Stimulated activated CD4-positive, alpha-beta T cell treated with anti-CD3 and anti-CD28 coated beads, Interleukin-4, amount 100 ng/mL, for 1 hour (primary cell): ENCODE measurements at regions not wholly inside any gene's neighbourhood (a gene's known extent, or its start where the extent isn't known, plus 50 kb on each side); places are given as distances from the start of the nearest gene placed in this dataset.

Experiments used
- DNase-seq: peaks from one replicate; pipeline ENCODE4 v3.0.0-alpha.2; 2020

DNA sequence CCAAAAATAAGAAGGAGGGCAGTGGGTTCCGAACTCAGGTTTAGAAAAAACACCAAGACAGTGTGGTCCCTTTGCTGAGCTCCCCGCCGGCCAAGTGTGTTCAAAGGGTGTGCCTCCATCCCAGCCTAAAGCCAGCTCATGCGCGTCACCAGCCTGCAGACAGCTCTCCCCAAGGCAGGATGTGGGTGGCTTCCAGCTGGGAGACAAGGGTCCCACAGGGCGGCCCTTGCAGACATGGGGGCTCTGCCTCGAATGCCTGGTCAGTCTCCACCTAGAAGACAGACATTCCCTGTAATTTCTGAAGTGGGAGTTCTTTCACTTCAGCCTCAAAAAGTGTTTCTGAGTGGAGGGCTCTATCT lies 135.8 kb upstream of the GPC1 start:
- no peak for DNase-seq

DNA sequence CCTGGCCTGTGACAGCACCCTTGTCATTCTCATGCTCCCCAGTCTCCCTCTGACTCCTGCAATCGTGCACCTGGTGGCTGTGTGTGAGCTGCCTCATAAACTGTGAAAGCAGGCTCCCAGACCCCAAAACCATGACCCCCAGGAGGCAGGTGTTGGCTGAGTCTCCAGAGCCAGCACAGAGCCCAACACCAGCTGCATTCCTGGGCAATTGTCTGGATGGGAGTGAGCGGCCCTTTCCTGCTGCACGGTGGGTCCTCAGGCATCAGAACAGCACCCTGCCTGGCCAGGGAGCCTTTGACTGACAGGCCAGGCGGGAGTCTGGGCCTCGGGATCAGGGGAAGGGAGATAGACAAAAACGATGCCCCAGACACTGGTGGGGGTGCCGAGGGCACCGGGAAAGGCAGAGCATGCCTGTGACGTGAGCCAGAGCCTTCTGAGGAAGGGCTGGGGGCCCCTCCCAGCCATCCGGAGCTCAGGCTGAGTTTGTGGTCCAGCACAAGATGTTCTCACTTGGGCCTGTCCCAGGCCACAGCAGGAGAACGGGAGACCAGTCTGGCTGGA lies 135.1 kb upstream of the GPC1 start:
- DNase-seq, result no peak

DNA sequence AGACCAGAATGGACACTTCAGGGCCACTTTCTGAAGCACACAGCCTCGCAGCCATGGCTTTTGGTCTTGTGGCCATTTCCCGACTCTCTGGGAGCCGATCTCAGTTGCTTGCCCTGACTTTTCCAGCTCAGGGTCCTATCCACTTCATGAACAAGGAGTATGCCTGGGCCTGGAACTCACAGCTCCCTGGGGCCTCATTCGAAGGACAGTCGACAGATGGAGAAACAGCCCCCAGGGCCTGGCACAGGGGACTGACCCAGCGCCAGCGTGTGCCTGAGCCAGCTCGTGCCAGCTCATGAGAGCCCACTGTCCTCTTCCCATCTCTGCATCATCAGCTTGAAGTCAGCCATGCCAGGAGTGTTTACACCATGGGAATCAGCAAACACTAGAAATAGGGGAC lies 134.6 kb upstream of the GPC1 start:
- no peak for DNase-seq

DNA sequence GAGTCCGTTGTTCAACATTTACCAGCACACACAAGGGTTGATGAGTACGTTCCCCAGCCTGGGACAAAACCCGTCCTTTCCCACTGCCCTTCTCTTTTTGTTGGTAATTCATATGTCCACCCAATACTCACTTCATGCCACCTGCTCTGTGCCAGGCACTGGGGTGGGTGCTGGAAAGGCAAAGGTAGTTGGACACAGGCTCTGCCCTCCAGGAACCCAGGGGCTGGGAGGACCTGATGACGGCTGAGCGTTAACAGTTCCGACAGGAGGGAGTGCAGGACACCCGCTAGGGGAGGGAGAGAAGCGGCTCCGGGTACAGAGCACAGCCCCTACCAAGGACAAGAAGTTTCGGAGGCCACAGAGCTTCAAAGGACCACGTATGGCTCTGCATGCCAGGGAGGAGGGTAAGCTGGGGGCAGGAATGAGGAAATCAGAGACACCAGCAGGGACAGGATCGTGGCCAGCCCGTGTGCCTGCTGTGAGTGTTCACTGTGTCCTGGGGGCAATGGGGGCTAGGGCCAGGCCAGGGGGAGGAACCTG lies 134.1 kb upstream of the GPC1 start:
- DNase-seq, result no peak

DNA sequence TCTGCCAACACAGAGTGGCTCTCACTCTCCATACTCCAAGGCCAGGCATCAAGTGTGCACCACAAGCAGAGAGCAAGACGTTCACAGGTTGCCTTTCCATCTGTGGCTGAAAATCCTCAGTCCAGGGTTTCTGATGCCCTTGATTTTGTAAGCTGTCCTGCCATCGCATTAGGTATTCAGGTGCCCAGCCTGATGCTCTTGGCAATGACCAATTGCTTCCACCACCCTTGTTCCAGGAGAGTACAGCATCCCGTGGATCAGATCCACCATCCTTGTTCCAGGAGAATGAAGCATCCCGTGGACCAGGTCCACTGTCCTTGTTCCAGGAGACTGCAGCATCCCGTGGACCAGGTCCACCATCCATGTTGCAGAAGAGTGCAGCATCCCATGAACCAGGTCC lies 133.4 kb upstream of the GPC1 start:
- DNase-seq, result no peak

DNA sequence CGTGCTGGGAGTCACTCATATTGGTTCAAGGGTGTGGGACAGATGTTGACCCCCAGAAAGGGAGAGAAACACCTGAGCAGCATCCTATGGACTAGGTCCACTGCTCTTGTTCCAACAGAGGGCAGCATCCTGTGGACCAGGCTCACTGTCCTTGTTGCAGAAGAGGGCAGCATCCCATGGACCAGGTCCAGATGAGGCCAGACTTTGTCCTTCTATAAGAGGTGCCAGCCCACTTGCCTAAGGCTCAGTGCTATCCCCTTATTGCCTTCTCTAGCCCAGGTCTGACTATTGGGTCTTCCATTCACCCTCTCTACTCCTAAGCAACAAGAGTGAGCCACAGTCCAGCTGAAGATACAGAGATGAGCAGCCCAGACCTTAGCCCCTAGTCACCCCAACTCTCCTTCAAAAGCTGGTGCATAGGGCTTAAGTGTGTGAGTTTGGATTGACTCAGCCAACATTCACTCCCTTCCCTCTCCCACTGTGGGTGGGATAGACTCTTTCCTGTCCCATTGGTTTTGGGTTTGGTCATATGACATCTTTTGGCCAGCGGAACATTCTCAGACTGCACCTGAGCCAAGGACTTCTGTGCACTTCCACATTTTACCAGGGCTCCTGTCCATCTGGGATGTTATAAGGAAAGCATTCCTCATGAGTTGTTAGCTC lies 132.4 kb upstream of the GPC1 start:
- DNase-seq, result no peak

DNA sequence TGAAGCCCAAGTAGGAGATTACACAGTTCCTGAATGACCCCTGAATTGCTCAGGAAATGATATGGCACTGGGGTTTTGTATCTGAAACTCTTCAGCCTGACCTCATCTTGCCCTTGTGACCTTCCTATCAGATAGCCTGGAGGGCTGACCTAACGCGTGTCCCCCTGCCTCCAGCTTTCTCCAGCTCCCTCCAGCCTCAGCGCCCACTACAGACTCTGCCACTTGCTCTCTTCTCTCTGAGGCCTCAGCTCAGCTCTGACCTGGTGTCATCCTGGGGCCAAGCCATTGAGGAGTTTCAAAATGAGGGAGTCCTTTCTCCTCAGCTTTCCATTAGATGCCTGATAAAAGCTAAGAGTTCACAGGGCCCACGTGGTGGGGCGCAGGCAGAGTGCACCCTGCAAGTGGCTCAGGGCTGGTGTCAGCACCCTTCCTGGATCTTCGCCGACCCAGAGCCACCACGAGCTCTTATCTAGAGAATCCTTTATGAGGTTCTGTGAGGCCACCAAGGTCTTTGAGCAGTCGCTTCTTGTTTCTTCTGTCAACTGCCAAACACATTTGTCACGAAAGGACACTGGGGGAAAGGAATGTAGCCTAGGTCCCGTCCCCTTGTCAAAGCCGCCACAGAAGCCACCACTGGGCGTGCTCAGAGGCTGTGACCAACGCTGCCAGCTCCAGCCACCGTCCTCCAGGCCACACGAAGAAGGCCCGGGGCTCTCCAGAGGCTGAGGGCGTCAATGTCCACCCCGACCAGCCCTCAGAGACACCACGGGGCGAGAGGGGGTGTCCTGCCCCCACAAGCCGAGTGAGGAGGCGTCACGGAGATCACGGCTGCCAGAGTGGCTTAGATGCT lies 131.3 kb upstream of the GPC1 start:
- DNase-seq, result no peak

DNA sequence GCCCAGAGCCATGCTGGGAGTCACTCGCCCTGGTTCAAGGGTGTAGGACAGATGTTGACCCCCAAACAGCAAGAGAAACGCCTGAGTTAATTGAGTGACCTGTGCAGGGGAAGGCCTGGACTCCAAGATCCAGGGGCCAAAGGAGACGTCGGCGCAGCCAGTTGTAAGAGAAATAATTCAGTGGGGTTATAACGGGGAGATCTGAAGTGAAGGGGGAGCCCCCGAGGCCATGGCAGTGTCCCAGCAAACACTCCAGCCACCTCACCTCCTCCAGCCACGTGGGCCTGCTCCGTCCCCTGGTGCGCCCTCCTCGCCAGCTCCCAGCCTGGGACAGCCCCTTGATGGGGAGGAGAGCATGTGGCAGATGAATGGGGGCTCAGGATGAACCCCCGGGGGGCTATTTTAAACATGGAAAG lies 130.7 kb upstream of the GPC1 start:
- DNase-seq, result no peak

DNA sequence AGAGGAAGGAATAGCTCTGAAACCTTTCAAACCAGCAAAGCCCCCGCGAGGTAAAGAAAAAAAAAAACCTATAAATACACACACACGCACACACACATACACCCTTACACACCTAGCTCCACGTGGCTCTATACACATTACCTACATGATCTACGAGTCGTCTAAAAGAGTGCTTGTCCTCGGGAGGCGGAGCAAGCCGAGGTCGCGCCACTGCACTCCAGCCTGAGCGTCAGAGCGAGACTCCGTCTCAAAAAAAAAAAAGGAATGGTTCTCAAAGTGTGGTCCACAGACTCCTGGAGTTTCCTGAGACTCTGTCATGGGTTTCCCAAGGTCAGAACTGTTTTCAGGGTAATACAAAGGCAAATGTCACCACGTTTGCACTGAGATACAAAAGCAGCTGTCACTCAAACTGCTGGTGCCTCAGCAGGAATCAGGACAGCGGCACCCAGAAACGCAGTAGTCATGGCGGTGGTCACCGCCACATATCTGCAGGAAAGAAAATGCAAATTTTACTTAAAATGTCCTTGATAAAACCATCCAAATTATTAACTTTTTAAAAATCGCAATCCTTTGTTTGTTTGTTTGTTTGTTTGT lies 130.0 kb upstream of the GPC1 start:
- no peak for DNase-seq

DNA sequence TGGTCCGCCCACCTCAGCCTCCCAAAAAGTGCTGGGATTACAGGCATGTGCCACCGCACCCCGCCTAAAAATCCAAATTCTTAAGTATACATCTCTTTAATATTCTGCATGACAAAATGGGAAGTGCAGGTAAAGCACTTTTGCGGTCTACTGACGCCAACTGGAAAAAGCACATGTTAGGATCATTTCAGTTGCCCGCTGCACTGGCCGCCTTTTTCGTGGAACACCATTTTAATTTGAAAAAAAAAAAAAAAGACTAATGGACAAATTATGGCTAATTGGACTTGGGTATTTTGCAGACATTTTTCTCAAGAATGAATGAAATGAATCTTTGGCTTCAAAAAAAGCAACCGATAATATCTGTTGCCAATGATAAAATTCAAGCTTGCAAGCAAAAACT lies 129.3 kb upstream of the GPC1 start:
- no peak for DNase-seq

DNA sequence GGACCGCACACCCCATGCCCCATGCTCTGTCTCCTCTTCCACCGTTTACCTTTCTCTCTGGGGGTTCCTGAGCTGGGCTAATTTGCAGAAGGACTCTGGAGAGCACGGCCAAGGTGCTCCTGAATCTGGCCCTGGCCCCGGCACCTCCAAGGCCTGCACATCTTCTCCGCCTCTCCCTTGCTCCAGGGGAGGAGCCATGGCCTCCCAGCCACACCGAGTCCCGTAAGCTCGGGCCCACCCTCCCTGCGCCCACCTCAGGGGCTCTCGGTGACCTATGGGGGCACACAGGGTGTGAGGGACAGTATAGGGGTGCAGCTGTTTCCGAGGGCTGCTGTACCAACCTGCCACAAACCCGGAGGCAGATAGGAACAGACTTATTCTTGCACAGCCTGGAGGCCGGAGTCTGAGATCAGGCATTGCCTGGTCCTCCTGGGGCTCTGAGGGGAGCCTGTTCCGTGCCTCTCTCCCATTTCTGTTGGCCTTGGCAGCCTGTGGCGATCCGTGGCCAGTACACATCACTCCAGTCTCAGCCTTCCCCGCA lies 127.3 kb upstream of the GPC1 start:
- DNase-seq, result no peak

DNA sequence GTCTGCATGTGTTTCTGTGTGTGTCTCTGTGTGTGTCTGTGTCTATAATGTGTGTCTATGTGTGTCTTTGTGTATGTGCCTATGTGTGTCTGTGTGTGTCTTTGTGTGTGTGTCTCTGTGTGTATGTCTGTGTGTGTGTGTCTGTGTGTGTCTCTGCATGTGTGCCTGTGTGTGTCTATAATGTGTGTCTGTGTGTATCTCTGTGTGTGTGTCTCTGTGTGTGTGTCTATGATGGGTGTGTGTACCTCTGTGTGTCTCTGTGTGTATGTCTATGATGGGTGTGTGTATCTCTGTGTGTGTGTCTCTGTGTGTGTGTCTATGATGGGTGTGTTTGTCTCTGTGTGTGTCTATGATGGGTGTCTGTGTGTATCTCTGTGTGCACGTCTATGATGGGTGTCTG lies 126.2 kb upstream of the GPC1 start:
- DNase-seq, result no peak

DNA sequence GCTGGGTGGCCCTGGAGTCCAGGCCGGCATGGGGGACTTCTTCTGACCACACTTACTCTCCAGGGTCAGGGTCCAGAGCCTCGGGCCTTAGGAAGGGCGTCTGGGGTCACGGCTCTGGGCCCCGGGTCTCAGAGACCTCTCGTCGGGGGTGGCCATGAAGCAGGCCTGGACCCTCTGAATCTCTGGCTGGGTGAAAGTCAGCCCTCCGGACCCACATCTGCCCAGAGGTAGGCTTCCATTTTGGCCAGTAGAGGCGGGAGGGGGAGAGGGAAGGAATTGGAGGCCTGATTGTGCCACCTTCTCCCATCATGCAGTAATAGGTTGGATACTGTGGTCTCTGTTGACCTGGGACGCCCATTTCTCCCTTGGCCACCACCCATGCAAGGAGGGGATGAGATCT lies 125.3 kb upstream of the GPC1 start:
- DNase-seq, result no peak

DNA sequence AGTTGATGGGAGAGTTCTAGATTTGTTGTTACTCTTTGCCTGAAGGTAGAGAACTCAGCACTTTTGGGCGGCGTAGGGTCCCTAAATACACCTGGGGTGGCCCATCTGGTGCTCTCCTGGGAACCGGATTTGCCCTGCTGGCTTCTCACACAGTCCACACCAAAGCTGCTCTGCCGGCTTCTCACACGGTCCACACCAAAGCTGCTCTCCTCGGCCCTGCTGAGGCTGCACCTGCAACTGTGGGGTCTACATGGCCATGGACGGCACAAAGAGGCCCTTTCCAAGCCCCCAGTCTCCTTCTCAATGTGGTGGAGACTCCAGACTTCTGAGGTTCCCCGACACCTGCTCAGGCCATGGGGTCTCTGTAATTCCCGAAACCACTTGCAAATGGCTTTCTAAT lies 124.8 kb upstream of the GPC1 start:
- no peak for DNase-seq

DNA sequence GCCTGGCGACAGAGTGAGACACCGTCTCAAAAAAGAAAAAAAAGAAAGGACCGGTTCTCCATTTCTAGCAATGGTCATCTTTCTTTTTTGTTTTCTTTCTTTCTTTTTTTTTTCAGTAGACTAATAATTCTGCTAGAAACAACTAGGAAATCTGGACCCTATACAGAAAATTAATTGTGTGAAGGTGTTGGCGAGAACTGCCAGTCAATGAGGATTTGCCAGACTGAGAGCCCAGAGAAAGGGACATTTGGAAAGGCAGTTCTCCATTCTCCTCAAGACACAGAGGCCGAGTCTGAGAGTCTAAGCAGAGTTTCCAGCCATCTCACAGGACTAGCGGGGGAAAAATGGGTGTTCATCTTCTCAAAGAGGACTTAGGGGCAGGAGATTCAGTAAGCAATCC lies 123.6 kb upstream of the GPC1 start:
- DNase-seq, result no peak

DNA sequence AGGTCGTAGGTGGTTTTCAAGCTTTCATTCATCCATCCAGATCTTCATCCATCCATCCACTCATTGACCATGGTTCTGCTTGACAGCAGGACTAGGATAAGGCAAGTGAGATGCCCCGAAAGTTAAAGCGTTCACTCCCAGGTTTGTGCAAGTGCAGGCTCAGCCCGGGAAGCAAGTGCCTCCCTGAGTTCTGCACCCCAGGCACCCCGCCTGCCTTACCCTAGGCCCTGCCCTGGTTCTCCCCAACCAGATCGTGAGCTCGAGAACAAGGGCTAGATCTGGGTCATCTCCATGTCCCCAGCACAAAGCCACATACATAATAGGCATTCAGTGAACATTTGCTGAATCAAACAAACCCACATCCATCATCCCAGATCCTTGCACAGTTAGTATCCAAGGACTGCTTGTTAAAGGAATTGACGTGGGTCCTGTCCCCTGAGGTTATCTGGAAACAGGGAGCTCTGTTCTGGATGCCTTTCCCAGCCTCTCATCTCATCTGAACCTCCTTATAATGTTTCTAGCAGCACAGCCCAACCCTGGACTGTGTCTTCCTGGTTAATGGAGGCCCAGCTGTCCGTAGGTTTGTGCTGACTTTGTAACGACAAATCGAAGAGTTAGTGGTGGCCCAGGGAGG lies 116.1 kb upstream of the GPC1 start:
- no peak for DNase-seq

DNA sequence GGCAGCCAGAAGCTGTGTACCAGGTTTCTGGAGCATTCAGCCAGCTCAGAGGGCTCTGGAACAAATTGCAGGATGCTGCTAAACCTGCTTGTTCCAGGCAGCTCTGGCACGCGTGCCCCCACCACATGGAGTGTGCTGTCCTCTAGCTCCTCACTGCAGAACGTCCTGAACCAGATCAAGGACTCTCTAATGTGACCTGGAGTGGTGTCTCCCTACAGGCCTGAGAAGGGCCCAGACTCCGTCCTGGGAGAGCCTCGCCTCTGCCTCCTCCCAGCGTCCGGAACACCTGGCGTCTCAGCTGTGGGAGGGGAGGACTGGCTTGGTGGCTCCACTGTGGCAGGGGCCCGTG lies 115.6 kb upstream of the GPC1 start:
- DNase-seq, result no peak

DNA sequence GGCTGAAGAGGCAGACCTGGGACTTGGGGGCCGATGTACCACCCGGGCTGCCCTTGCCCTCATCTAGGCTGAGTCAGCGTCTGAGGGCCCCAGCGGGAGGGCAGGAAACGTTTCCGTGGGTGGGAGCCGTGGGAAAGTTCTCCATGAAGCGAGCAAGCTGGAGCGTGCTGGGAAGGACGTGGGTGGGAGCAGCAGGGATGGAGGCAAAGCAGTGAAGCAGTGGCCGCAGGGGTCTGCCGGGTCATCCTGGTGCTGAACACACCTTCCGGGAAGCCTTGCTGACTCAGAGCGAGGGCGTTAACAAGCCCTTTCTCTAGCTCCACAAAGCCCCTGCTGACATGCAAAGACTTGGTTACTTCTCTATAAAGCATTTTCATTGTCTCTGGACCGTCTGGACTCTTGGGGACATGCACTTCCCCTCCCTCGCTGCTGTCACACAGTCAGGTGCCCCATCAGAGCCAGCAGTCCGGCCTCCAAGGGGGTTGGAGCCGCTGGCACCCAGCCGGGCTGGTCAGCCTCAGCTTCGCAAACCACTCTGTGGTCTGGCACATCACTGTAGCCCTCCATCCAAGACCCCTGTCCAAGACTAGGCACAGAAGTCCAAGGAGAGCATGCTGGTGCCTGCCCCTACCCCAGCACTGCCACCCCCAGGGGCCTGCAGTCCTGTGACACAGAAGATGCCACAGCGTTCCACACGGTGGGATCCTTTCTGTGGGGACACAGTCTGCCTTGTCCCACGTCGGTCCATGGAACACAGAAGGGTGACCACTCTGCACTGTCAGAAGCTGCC lies 115.1 kb upstream of the GPC1 start:
- DNase-seq, result no peak

DNA sequence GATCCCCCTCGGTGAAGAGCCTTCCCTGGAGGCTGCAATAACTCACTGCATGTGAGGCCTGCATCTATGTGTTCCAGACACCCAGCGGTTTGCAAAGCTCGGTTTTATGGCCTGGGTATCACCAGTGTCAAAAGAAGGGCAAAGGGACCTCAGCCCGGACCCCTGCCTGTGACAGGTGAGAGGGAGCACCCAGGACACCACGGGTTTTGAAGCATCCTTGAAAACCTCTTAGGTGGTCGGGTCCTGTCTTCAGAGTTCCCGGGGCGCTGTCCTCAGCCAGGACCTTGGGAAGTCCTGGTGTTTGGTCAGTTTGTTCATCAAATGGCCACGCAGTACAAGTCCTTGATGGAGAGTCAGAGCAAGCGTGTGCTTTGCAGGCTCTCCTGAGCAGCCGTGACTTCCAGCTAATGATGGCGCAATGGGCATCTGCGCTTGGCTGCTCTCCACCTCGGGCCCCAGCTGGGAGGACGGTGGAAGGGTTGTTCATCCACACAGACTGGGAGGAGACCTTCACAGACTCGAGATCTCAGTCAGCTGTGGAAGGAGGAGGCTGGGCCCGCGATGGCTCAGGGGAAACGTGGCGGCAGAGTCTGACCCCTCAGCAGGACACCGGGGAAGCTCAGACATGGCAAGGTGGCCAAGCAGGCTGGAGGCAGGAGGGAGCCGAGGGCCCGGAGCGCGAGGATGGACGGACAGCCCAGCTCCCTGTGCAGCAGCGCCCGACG lies 113.1 kb upstream of the GPC1 start:
- DNase-seq, result no peak

DNA sequence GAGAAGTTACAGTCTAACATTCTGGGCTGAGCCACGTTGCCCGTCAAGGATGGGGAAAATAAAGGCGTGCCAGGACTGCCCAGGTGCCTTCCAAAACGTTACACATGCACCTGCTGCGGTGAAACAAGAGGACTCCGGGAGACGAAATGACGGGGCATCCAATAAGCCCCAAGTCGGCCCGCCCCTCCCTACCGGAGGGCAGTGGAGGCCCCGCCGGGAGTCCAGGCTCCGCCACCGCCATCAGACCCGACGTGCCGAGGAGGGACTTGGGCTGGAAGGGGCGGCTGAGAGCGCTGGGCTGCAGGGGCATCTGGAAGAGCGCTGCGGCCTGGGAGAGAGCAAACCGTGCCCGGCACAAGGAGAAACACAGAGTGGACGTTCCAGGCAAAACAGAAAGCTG lies 112.5 kb upstream of the GPC1 start:
- no peak for DNase-seq

DNA sequence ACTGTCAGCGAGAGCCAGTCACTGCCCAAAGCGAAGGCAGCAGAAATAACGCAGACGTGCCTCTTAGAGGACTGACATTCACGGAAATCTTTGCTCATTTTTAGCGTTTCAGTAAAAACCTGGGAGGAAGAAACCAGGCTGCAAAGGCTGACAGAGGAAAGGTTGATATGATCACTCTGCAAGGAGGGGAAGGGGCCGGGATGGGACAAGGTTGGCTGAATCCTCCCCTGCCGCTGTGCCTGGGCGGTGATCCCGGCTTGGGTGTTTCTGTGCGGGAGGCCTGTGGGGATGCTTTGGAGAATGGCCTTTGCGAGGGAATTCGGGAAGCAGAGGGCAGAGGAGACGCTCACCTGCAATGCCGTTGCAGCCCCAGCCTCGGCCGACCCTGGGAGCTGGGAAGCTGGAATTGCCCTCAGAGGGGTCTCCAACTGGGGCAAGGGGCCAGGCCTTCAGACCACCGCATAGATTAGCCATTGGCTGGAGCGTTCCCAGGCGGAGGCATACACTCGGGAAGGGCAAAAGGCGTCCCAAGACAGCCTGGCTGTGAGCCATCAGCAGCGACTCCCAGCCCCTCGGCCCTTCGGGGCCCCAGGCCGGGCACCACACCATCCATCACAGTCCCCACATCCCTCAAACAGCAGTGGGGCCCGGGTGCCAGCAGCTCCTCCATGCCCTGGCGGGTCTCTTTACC lies 111.7 kb upstream of the GPC1 start:
- DNase-seq, result no peak
